ENCODE measurements at regions not wholly inside any gene's neighbourhood (a gene's known extent, or its start where the extent isn't known, plus 50 kb on each side); places are given as distances from the start of the nearest gene placed in this dataset.
A peak's percentile ranks its signal among the peaks of the same experiment; 100 is the strongest.

DNA sequence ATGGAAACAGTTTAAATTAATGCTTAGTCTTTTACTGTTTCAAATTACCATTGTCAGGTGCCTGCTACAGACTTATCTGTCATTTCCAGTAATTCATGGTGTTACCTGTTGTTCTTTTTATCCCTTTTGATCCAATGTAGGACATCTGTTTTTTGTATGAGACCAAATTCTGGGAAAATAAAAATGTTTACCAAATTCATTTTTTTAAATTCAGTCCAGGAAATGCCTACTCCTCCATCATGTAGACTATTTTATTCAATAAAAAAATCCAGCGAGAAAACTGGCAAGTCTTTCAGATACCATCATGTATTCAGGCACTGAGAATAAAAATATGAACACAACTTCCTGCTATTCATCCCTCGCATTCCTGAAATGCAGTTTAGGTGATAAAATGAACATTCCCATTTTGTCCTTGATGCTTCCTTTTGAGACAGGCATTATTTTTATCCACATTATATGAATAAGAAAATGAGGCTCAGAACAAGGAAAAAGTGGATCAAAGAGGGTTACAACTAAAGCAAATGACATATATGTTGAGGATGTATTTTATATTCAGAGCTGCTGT is 584.2 kb downstream of the SPRY1 start:
- Histone ChIP-seq H3K79me2 (ENCODE audit: insufficient read depth, low read length) (no peaks in the 10 kb centered on the region), H3K27ac (ENCODE audit: low read depth, low read length, poor library complexity, severe bottlenecking) (no peak overlapping the region), H3K9me2 (ENCODE audit: low read depth, low read length) (no peaks in the 10 kb centered on the region), H3F3A (ENCODE audit: insufficient read depth, low read length) (no peaks in the 10 kb centered on the region), H3K9me3 (ENCODE audit: low read length) (no peaks in the 10 kb centered on the region), H3K4me3 (ENCODE audit: low read depth, low read length, poor library complexity, severe bottlenecking) (no peak overlapping the region), H3K9ac (ENCODE audit: low read length) (no peak overlapping the region), H3K4me1 (ENCODE audit: insufficient read depth, low read length, severe bottlenecking) (peaks cover 24% of the 10 kb centered on the region), H3K27me3 (ENCODE audit: insufficient read depth, low read length) (no peaks in the 10 kb centered on the region), H4K20me1 (ENCODE audit: insufficient read depth, low read length) (no peaks in the 10 kb centered on the region), H2AFZ (ENCODE audit: low read length) (no peak overlapping the region), H3K36me3 (ENCODE audit: insufficient read depth, low read length) (no peaks in the 10 kb centered on the region), H3K4me2 (ENCODE audit: low read length) (no peak overlapping the region)
- no peak for TF ChIP-seq CTCF (IDR thresholded peaks at IDR 0.05; ENCODE audit: low read length)
- TF ChIP-seq EZH2 (IDR thresholded peaks at IDR 0.05; ENCODE audit: borderline replicate concordance, low read length), result no peak

DNA sequence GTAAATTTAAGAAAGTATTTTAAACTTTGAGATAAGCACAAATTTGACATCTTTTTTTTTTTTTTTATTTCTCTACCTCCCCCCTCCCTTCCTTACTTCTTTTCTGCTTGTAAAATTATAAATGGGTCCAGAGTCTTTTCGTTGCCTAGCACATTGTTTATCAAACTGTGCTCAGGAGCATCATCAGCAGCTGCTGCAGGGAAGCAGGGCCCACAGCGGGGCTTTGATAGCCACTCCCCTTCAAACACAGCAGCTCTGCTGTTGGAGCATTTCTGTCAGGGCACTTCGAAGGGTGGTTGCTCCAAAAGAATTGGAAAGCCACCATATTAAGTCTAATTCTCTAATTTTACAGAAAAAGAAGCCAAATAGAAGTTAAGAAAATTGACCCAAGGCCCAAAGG is 588.3 kb downstream of the SPRY1 start:
- Histone ChIP-seq H3K4me3 (ENCODE audit: low read depth, low read length, poor library complexity, severe bottlenecking) (no peak overlapping the region), H2AFZ (ENCODE audit: low read length) (no peak overlapping the region), H3K36me3 (ENCODE audit: insufficient read depth, low read length) (no peaks in the 10 kb centered on the region), H3K9me2 (ENCODE audit: low read depth, low read length) (no peaks in the 10 kb centered on the region), H3K4me2 (ENCODE audit: low read length) (no peak overlapping the region), H3K4me1 (ENCODE audit: insufficient read depth, low read length, severe bottlenecking) (peaks cover 13% of the 10 kb centered on the region), H4K20me1 (ENCODE audit: insufficient read depth, low read length) (no peaks in the 10 kb centered on the region), H3K27ac (ENCODE audit: low read depth, low read length, poor library complexity, severe bottlenecking) (no peak overlapping the region), H3F3A (ENCODE audit: insufficient read depth, low read length) (no peaks in the 10 kb centered on the region), H3K9ac (ENCODE audit: low read length) (no peak overlapping the region), H3K27me3 (ENCODE audit: insufficient read depth, low read length) (no peaks in the 10 kb centered on the region), H3K9me3 (ENCODE audit: low read length) (no peaks in the 10 kb centered on the region), H3K79me2 (ENCODE audit: insufficient read depth, low read length) (no peaks in the 10 kb centered on the region)
- TF ChIP-seq EZH2 (IDR thresholded peaks at IDR 0.05; ENCODE audit: borderline replicate concordance, low read length), result no peak
- no peak for TF ChIP-seq CTCF (IDR thresholded peaks at IDR 0.05; ENCODE audit: low read length)

DNA sequence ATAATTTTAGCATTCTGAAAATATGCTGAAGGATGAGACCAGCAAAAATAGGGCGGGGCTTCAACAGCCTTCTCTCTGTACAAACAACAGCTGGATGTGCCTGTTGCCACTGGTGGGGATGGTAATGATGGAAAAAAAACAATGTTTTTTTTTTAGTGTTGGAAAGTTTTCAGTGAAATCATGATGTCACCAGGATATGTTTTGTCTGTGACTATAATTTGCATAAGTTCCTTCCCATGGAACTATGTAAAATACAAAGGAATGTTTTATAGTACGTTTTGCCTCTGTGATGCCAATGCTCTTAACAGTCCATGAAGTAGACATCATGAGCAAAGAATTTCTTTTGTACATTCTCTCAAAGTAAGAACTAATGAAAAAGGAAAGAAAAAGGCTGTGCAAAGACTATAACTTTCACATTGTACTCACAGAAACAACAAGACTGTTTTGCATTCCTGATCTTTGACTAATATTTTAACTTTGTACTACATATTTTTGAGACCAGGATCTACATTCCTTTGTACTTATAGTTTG is 589.7 kb downstream of the SPRY1 start:
- Histone ChIP-seq H3K27ac (ENCODE audit: low read depth, low read length, poor library complexity, severe bottlenecking) (no peak overlapping the region), H3K9me3 (ENCODE audit: low read length) (no peaks in the 10 kb centered on the region), H3K9ac (ENCODE audit: low read length) (no peak overlapping the region), H3K79me2 (ENCODE audit: insufficient read depth, low read length) (no peaks in the 10 kb centered on the region), H3K9me2 (ENCODE audit: low read depth, low read length) (no peaks in the 10 kb centered on the region), H3F3A (ENCODE audit: insufficient read depth, low read length) (no peaks in the 10 kb centered on the region), H3K4me3 (ENCODE audit: low read depth, low read length, poor library complexity, severe bottlenecking) (no peak overlapping the region), H2AFZ (ENCODE audit: low read length) (peak overlapping the region; percentile 46; the same call in 1 of the 2 replicates), H3K27me3 (ENCODE audit: insufficient read depth, low read length) (no peaks in the 10 kb centered on the region), H3K4me2 (ENCODE audit: low read length) (no peak overlapping the region), H3K4me1 (ENCODE audit: insufficient read depth, low read length, severe bottlenecking) (peaks cover 13% of the 10 kb centered on the region), H3K36me3 (ENCODE audit: insufficient read depth, low read length) (no peaks in the 10 kb centered on the region), H4K20me1 (ENCODE audit: insufficient read depth, low read length) (no peaks in the 10 kb centered on the region)
- no peak for TF ChIP-seq CTCF (IDR thresholded peaks at IDR 0.05; ENCODE audit: low read length)
- TF ChIP-seq EZH2 (IDR thresholded peaks at IDR 0.05; ENCODE audit: borderline replicate concordance, low read length), result no peak
